ENCODE measurements at regions not wholly inside any gene's neighbourhood (a gene's known extent, or its start where the extent isn't known, plus 50 kb on each side); places are given as distances from the start of the nearest gene placed in this dataset.

DNA sequence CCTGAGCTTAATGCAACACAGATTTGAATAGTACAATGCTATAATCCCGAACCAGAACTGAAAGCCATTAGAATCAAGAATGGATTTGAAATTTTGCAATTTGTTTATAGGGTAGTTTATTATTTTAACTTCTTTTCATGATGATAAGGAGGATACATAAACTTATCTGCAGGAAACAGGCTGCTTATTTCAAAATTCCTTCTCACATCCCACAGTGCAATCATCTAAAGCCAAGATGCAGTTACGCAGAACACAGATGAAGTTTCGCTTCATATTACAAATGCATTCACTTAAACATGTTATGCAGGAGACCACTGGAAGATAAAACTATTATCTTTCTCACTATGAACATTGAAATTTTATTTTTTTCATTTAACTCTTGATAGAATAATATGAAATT, 1019.6 kb downstream of the PLA2G4A start:
- TF ChIP-seq, protein P1, sequence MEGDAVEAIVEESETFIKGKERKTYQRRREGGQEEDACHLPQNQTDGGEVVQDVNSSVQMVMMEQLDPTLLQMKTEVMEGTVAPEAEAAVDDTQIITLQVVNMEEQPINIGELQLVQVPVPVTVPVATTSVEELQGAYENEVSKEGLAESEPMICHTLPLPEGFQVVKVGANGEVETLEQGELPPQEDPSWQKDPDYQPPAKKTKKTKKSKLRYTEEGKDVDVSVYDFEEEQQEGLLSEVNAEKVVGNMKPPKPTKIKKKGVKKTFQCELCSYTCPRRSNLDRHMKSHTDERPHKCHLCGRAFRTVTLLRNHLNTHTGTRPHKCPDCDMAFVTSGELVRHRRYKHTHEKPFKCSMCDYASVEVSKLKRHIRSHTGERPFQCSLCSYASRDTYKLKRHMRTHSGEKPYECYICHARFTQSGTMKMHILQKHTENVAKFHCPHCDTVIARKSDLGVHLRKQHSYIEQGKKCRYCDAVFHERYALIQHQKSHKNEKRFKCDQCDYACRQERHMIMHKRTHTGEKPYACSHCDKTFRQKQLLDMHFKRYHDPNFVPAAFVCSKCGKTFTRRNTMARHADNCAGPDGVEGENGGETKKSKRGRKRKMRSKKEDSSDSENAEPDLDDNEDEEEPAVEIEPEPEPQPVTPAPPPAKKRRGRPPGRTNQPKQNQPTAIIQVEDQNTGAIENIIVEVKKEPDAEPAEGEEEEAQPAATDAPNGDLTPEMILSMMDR (IDR thresholded peaks at IDR 0.05; ENCODE audit: low read depth, low read length, missing input control), result no peak
- no peak for TF ChIP-seq FOXA1 (IDR thresholded peaks at IDR 0.05)

Data from liver (tissue), 2 donors.